AG04450 (cell line): ENCODE measurements at regions not wholly inside any gene's neighbourhood (a gene's known extent, or its start where the extent isn't known, plus 50 kb on each side); places are given as distances from the start of the nearest gene placed in this dataset.

ENCODE experiments used
- CTCF ChIA-PET: fragments of 300-600, 350-600 bp; formaldehyde crosslinking; extraction: SDS; loops from one replicate; lab custom pipeline; 2022; ENCODE audit warnings: antibody characterized with exemption, inconsistent platforms; lab: Charles Lee
- POLR2A ChIA-PET: fragments of 350-600 bp; formaldehyde crosslinking; extraction: SDS; loops from one replicate; lab custom pipeline; 2021; ENCODE audit warnings: antibody characterized with exemption, inconsistent platforms; lab: Yijun Ruan, JAX
- DNase-seq: peaks from one replicate; pipeline ENCODE4 v3.0.0-alpha.2; 2011; ENCODE audit warnings: low read depth, low spot score
- H3K27ac ChIP-seq: one replicate; pipeline ENCODE4 v1.5.1; 2012; ENCODE audit warnings: low read depth, low read length, control low read depth
- H3K27me3 ChIP-seq: one replicate; pipeline ENCODE4 v1.6.0; 2012; ENCODE audit warnings: low read length; ENCODE audit not compliant: control insufficient read depth, insufficient read depth
- H3K4me3 ChIP-seq: 2 replicates; pipeline ENCODE4 v1.5.1; 2011; ENCODE audit warnings: mild to moderate bottlenecking, low read depth, low read length, control low read depth
- H3K9me3 ChIP-seq: 2 replicates; pipeline ENCODE4 v1.5.1; 2012; ENCODE audit warnings: low read length; ENCODE audit not compliant: control insufficient read depth, insufficient read depth
- TF ChIP-seq, protein P1 (sequence below): IDR thresholded peaks from 2 replicates; pipeline ENCODE4 v1.5.1; 2011; ENCODE audit warnings: low read depth, low read length, control low read depth, inconsistent platforms

DNA sequence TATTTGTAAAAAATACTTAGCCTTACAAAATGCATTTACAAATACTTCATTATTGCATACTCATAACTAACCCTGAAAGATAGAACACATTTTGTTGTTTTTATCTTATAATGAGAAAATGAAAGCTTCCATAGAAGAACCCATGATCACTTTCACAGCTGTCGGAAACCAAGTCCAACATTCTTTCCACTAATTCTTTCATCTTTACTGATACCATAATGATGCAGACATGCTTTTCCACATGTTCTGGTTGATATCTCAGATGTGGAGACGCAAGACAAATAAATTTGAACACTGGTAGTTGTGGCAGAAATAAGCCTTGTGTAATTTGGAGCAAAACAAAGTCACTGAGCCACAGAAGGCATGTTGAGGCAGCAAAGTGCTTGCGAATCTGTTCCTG, 136.0 kb downstream of the FBXO4 start:
- TF ChIP-seq, protein P1, sequence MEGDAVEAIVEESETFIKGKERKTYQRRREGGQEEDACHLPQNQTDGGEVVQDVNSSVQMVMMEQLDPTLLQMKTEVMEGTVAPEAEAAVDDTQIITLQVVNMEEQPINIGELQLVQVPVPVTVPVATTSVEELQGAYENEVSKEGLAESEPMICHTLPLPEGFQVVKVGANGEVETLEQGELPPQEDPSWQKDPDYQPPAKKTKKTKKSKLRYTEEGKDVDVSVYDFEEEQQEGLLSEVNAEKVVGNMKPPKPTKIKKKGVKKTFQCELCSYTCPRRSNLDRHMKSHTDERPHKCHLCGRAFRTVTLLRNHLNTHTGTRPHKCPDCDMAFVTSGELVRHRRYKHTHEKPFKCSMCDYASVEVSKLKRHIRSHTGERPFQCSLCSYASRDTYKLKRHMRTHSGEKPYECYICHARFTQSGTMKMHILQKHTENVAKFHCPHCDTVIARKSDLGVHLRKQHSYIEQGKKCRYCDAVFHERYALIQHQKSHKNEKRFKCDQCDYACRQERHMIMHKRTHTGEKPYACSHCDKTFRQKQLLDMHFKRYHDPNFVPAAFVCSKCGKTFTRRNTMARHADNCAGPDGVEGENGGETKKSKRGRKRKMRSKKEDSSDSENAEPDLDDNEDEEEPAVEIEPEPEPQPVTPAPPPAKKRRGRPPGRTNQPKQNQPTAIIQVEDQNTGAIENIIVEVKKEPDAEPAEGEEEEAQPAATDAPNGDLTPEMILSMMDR = no peak
- ChIA-PET CTCF (no interaction called here), POLR2A (no interaction called here)
- Histone ChIP-seq H3K4me3 (no peak overlapping the region), H3K27me3 (no peaks in the 10 kb centered on the region), H3K27ac (no peak overlapping the region), H3K9me3 (no peaks in the 10 kb centered on the region)
- no peak for DNase-seq

DNA sequence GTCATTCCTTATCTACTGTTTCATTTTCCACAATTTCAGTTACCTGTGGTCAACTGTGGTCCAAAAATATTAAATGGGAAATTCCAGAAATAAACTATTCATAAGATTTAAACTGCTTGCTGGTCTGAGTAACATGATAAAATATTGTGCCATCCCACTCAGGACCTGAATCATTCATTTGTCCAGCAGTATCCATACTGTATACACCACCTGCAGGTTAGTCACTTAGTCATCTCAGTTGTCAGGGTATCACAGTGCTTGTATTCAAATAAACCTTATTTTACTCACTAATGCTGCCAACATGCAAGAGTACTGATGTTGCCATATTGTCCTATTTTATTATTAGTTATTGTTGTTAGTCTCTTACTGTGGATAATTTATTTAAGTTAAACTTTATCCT, 139.7 kb downstream of the FBXO4 start:
- CTCF ChIA-PET = interaction anchor here (3.6 kb wide), 1 partner anchor 7 kb away, joined by 29 read pairs; no protein-coding TSS in a partner anchor
- POLR2A ChIA-PET = no interaction called here
- H3K4me3 ChIP-seq = no peak overlapping the region
- no peak for DNase-seq
- H3K27me3 ChIP-seq = no peaks in the 10 kb centered on the region
- H3K27ac ChIP-seq = no peak overlapping the region
- TF ChIP-seq, protein P1 = no peak
- no peaks in the 10 kb centered on the region for H3K9me3 ChIP-seq

DNA sequence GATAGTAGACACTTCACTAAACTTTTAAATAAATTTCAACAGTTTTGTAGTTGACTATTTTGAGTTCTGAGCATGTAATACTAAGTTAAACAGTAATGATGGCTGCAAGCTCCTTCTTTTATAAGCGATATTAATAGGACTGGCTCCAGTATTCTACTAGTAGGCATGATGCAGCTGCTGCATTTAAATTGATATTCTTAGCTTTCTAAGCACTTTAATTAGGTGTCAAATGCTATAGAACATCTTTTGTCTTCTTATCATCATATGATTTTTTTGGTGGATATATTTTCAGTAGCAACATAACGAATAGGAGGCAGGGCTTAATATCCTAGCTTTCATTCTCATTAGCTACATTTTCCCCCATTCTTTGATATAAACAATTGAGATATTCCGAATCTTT, 141.1 kb downstream of the FBXO4 start:
- TF ChIP-seq, protein P1 = no peak

DNA sequence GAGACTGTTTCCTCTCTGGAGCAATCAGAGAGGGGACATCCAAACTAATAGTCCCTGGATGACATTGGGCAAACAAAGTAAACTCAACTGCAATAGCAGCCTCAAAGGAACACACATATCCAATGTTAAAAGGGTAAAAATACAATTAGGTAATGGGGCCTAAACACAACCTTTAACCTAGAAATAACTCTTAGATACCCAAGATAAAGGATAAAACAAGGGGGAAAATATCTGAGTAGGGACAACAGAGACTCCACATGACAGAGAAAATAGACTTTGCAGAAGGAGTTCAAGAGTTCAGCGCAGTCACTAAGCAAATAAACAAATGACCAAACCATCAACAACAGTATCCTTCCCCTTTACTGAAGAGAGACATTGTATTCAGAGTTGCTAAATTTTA, 149.3 kb downstream of the FBXO4 start:
- TF ChIP-seq, protein P1 = no peak
- DNase-seq = no peak
- POLR2A ChIA-PET = no interaction called here
- H3K27ac ChIP-seq = no peak overlapping the region
- CTCF ChIA-PET = no interaction called here
- no peaks in the 10 kb centered on the region for H3K27me3 ChIP-seq
- no peaks in the 10 kb centered on the region for H3K9me3 ChIP-seq
- H3K4me3 ChIP-seq = no peak overlapping the region

More for the DNA sequence above, 141.1 kb downstream of the FBXO4 start:
- DNase-seq = no peak
- CTCF ChIA-PET = interaction anchor here (3.6 kb wide), 1 partner anchor 9 kb away, joined by 29 read pairs; no protein-coding TSS in a partner anchor
- Histone ChIP-seq H3K9me3 (no peaks in the 10 kb centered on the region), H3K27ac (no peak overlapping the region), H3K4me3 (no peak overlapping the region), H3K27me3 (no peaks in the 10 kb centered on the region)
- POLR2A ChIA-PET = no interaction called here

DNA sequence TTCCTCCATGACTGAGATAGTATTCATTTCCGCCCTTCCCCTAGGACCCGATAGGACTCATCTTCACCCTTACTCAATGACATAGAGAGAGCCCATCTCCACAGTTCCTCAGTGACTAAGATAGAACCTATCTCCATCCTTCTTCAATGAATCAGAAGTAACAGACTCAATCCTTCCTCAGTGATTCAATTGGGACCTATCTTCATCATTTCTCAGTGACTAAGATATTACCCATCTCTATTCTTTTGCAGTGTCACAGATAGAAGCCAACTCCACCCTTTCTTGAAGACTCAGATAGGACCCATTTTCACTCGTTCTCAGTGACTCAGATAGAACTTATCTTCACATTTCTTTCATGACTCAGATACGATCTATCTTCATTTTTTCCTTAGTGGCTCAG, 164.6 kb downstream of the FBXO4 start:
- ChIA-PET CTCF (interaction anchor here (0.6 kb wide), 1 partner anchor 12 kb away, joined by 7 read pairs; no protein-coding TSS in a partner anchor), POLR2A (no interaction called here)
- TF ChIP-seq, protein P1 = no peak

More for the DNA sequence above, 164.6 kb downstream of the FBXO4 start:
- Histone ChIP-seq H3K4me3 (no peak overlapping the region), H3K27me3 (no peaks in the 10 kb centered on the region), H3K9me3 (no peaks in the 10 kb centered on the region), H3K27ac (no peak overlapping the region)
- DNase-seq = no peak
